Activated naive CD4-positive, alpha-beta T cell (primary cell): ENCODE measurements at regions not wholly inside any gene's neighbourhood (a gene's known extent, or its start where the extent isn't known, plus 50 kb on each side); places are given as distances from the start of the nearest gene placed in this dataset.
A peak's percentile ranks its signal among the peaks of the same experiment; 100 is the strongest.

Source experiments
- DNase-seq, 4 experiments: peaks; one replicate each; lab custom pipeline; 2025; lab: John Stamatoyannopoulos, UW

DNA sequence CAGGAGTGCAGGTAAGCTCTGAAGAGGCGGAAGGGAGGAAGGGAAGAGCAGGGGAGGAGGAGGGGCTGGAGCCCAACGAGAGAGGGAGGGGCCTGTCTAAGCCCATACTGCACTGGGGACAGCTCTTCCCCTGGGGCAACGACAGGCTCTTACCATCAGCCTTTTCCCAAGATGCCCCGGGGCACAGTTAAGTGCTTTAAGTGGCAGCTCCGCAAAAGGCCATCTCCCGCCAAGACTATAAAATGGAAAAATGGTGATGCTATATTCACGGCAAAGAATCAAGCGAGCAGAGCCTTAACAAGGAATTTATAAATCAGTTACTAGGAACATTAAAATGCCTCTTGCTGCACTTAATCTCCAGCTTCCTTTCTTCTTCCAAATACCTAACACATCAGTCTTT is 110.2 kb upstream of the NLRP1 start:
- no peak for DNase-seq

DNA sequence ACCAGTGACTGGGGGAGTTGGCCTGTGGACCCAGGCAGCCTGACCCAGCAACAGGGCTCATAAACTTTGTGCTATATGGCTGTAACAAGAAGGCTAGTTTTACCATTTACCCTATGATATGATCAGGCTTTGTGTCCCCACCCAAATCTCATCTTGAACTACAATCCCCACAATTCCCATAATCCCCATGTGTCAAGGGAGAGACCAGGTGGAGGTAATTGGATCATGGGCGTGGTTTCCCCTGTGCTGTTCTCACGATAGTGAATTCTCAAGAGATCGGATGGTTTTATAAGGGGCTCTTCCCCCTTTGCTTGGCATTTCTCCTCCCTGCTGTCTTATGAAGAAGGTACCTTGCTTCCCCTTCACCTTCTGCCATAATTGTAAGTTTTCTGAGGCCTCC is 111.2 kb upstream of the NLRP1 start:
- no peak for DNase-seq

DNA sequence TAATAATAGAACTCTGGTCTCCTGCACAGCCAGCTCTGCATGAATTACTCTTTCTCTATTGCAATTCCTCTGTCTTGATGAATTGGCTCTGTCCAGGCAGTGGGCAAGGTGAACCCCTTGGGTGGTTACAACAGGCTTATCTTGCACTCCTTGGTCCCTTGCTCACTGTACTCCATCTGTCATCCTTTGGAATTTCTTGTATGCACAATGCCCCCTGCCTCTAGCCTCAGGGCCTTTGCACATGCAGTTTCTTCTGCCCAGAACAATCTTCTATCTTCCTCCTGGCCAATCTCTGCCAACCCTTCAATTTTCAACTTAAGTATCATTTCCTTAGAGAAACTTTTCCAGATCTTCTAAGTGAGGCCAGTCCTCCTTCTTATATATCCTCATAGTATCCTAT is 114.7 kb upstream of the NLRP1 start:
- no peak for DNase-seq

DNA sequence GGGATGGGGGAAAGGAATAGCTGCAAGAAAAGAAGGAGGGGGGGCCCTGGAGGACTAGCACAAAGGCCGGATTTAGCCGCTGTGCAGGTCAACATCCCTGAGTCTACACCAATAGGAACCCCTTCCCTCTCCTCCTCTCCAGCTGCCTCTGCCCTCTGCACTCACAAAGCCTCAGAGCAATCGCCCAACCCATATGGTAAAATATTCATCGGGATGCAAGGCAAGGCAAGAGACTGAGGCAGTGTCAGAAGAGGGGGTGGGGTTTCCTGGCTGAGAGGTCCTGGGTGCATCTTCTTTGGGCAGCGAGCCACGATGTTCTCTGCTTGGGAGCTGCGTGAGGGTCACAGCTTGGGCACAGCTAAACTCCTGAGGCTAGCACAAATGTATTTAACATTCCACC is 115.5 kb upstream of the NLRP1 start:
- DNase-seq: no peak

DNA sequence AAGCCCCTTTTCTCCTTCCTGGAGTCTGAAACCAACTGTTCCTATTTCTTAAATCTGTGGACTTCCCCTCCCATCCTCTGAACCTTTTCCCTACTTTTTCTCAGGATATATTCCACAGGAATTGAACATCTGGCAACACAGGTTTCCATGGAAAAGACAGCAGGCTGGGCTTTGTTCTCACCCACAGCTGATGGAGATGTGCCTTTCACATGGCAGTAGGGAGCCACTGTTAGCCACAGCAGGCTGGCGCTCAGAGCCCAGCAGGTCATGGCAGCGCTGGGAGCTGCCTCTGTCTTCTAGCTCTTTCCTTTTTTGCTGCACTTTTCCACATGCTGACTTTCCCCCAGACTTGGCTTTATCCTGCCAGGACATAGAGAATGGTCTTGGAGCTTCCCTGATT is 116.4 kb upstream of the NLRP1 start:
- no peak for DNase-seq

DNA sequence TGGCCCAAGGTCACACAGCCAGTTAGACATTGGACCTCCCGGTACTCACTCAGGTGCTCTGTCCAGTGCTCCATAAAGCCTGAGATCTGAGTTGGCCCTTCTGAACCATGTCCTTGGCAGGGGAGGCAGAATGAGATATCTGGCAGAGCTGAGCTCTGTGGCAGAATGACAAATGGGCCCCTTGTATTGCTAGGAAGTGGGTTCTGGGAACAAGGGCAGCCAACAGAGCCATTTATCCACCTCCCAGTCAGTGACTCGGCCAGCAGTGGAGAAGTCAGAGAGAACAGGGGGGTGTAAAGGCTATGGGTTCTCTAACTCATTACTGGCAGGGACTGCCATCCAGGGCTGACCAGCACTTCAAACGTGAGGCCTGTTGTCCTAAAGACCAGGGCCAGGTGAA is 117.1 kb upstream of the NLRP1 start:
- no peak for DNase-seq

DNA sequence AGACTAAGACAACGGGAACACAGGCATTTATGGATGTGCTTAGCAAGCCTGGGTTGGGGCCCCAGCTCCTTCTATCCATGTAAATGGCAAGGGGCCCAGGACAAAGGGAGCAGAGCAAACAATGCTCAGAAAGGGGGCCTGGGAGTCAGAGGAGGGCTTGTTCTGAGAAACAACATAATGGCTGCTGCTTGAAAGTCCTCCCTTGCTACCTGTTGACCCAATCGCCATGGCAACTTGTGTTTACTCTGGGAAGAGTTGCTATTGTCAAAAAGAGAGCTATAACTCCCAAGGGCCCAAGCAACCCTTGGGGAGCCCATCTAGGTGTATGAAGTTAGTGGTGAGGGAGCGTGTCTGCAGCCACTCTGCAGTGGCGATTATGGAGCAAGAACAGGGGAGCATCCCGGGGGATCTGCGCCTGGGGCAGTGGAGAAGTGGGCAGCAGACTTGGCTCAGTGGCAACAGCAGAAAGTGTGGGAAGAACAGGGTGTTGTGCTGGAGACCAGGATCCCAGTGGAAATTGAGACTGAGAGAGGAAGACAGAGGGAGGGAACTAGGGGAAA is 118.7 kb upstream of the NLRP1 start:
- no peak for DNase-seq

DNA sequence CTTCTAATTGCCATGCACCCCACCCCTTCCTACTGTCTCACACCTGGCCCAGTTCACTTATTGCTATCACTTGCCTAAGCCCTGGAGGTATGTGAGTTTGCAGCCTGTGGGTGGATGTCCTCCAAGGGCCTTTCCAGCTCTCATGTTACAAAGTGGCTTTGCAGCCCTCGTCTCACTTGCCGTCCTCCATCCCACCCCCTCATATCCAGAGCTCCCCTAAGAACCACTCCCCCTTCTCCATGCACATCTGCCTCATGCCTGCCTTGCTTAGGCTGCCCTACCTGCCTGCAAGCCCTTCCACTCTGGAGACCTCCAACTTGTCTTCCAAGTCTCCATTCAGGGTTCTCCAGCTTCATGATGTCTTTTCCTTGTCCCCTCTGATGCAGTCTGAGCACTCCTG is 119.4 kb upstream of the NLRP1 start:
- DNase-seq: no peak

DNA sequence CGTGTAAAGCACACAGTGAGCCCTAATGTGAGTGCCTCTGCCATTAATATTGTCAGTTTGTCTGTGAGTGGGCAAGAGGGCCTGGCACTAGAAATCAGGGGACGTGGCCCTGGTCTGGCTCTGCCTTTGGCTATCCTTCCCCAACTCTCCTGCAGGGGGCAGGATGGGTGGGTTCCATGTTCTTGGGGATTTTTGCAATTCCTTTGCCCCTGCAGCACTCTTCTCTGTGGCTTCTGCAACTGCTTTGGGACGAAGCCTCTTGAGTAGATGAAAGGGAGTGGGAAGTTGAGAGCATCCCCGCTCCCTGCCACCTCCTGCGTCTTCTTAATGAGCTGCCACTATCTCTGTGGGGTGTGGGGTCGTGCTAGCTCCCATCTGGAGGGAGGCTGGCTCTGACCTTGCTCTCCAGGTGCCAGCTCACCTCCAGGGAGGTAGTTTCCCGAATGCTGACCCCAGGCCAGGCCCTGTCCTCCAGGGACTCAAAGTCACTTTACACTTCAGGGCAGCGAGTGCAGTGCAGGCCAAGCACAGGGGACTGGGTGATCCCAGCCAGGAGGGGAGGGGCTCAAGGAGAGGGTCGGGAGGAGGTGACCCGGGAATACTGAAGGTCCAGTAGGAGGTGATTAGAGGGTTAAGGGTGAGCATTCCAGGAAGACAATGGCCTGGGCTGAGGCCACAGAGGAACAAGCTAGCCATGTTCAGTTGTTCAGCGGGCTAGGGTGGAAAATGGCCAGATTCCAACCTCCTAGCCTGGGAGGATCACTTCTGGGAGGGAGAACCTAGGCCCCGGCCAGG is 121.0 kb upstream of the NLRP1 start:
- DNase-seq: no peak

DNA sequence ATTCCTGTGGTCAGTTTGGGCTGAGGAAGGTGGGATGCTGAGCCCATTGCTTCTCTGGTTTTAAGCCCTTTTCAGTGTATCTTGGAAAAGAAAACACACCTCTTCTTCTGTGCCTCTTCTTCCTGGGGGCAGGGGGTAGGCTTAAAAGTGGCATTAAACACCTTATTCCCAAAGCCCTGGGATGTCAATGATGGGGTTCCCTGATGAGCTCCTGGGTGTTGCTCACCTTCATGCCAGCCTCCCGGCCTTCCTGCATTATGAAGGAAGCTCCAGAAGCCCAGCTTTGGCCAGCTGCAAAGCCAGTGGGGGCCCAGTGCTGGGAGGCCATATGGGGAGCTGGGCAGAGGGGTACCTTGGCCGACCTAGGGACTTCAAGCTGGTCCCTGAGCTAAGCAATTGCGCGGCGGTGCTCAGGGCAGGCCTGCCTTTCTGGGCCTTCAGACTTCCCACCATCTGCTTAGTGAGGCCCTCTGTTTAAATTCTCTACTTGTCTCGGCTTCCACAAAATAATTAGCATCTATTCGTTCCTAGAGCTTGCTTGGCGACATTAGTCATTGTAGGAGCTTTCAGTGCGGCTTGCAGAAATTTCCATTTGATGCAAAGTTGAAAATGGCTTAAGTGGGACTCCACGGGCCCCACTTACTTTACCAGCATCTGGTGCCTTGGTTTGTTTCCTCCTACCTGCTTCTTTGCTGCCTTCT is 121.7 kb upstream of the NLRP1 start:
- no peak for DNase-seq

DNA sequence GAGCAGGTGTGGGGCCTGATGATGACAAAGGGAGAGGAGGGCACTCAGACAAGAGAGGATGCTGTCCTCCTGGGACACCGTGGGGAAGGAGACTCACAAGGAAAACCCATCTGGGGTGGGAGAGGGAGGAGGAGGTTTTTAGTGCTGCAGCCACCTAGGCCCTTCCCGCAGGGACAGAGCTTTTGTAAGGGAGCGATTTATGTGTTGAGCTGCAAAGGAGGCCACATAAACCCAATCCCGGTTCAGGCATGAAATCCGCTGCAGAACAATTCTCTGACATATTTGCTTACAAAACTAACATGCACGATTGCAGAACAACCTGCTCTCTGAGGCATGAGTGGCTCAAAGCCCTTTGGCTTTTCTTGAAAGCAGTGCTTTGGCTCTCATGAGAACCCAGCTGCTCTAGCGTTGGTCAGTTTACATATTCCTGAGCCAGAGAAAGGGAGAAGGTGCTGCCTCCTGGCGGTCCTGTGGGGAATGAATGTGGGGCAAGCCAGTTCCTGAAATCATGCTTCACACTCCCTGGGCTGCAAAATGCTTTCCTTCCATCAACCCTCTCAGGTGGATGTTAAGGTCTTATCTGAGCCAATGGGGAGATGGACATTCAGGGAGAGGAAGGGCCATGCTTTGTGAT is 122.4 kb upstream of the NLRP1 start:
- peak in 3 of 4 experiments; percentile 5 to 49 (median 47) for DNase-seq

DNA sequence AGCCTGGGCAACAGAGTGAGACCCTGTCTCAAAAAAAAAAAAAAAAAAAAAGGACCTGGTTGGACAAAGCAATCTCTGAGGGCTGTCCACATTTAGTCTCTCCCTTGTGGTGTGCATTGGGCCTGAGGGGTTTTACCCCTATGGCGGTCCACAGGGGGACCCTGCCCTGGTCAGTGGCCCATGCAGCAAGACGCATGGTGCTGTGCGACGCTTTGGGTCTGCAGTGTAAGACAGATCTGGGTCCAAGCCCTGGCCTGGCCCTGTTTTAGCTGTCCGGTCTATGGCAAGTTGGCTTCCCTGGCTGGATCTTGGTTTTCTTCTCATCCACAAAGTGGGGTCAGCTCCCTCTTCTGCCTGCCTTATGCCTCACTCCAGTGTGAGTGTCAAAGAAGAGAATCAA is 123.2 kb upstream of the NLRP1 start:
- DNase-seq: no peak

DNA sequence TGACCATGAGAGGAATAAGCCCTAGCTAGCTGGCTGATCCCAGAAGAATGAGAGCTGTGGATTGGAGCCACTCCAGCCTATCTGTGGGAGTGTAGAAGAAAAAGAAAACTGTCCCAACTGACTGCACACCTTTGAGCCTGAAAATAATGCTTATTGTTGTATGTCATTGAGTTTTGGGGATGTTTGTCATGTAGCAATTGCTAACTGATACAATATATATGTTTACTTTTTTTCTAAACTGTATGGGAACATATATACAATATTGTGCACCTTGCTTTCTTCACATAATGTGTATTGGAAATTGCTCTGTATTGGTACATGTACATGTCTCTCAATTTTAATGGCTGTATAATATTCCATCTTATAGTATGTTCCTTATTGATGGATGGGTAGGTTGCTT is 124.0 kb upstream of the NLRP1 start:
- DNase-seq: no peak

DNA sequence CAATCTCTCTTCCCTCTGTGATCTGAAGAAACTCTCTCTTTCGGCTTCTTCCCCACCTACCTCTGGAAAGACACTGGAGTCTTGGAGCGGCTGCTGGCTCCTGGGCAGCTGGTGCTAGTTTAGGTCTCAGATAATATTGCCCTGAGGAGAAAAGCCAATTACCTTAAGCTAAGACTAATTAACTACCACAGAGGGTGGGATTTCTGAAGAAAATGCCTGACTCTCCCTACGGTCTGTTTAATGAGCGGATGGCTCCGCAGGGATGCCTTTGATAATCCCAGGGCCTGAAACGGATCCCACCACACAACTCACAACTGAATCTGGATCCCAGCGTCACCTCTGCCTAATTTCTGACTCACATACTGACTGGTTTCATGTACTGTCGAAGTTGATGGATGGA is 127.0 kb upstream of the NLRP1 start:
- DNase-seq: no peak

DNA sequence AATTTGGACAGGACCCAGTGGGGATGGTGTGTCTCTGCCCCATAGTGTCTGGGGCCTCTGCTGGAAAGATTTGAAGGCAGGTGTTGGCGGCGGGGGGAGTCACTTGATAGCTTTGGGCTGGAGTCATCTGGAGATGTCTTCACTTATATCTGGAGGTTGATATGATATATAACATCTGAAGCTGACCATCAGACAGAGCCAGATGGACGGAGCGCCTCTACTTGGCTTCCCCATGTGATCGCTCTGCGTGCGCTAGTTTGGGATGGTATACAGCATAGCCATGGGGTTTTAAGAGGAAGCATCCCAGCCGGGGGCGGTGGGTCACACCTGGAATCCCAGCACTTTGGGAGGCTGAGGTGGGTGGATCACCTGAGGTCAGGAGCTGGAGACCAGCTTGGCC is 130.7 kb upstream of the NLRP1 start:
- no peak for DNase-seq

DNA sequence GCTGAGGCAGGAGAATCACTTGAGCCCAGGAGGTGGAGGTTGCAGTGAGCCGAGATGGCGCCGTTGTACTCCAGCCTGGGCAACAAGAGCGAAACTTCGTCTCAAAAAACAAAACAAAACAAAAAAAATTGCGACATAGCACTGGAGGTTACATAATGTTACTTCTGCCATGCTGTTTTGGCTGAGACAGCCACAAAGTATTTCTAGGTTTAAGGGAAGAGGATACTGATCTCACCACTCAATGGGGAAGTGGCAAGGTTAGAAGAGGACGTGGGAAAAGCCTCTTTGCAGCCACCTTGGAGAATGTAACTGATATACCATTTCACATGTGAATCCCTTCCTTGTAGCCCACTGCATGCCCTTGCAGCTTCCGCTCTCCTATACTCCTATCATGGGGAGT is 131.2 kb upstream of the NLRP1 start:
- no peak for DNase-seq

DNA sequence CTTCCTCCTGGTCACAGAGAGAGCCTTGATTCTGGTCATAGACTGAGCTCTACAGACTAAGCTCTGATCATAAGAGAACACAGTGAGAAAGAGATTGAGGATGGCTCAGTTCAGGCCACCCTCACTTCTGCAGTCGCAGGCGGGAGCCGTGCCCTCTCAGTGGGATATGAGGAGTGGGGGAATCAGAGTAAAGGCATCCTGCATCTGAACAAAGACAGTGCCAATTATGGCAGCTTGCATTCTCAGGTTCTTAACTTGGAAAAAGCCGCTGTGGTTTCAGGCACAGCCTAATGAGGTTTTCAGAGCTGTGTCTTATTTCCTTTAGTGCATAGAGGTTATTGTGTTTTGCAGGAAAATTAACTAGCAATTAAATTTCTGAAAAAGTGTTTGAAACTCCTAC is 134.4 kb upstream of the NLRP1 start:
- no peak for DNase-seq

DNA sequence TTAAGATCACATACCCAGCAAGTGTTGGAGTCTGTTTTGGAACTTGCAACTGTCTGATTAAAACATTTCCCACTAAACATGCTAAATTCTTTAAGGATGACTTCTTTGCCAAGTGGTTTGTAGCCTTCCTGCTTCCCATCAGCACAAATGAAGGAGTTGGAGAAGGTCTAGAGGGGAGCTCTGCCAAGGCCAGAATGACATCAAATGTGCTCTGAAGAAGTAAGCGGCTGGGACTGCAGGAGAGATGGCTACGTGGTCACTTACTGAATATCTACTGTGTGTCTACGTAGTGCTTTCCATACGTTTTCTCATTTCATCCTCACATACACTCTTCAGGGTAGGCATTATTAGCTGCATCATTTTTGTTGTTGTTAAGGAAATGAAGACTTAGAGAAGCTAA is 135.7 kb upstream of the NLRP1 start:
- no peak for DNase-seq

DNA sequence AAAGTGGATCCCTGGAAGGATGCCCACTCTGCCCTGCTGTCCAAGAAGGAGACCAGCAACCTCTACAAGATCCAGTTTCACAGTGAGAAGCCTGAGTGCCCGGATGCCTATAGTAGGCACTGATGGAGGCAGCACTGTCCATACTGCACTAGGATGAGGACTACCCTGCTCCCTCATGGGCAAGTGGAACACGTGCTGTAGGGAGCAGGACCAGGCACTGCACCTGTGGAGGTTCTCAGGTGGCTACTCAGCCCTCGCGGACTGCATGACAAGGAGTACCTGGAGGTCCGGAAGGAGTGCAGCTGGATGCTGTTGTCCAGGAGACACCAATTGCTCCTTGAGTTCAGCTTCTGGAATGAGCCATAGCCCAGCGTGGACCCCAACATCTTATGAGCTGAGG is 146.1 kb upstream of the NLRP1 start:
- DNase-seq: no peak

DNA sequence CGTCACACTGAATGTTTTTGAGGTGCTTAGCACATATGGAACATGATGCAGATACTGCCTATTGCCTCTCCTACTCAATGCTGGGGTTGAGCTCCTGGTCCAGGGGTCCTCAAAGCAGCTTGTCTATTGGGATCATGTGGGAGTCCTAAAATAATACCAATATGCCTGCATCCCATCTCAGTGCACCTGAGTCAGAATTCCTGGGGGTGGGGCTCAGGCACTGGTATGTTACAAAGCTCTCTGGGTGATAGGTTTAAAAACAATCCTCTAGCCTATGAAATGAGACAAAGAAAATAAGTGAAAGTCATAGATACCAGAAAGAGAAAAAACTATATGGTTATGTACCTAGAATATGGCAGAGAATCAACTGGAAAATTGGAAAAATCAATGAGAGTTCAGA is 156.6 kb upstream of the NLRP1 start:
- DNase-seq: no peak

DNA sequence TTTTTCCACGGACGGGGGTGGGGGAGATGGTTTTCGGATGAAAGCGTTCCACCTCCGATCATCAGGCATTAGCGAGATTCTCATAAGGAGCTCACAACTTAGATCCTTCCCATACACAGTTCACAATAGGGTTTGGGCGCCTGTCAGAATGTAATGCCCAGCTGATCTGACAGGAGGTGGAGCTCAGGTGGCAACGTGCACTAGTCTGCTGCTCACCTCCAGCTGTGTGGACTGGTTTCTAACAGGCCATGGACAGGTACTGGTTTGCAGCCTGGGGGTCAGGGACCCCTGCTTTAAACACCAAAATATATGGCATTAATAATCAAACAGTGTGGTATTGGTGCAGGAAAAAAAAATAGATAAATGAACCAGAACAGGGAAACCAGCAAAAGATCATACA is 157.5 kb upstream of the NLRP1 start:
- DNase-seq: no peak

DNA sequence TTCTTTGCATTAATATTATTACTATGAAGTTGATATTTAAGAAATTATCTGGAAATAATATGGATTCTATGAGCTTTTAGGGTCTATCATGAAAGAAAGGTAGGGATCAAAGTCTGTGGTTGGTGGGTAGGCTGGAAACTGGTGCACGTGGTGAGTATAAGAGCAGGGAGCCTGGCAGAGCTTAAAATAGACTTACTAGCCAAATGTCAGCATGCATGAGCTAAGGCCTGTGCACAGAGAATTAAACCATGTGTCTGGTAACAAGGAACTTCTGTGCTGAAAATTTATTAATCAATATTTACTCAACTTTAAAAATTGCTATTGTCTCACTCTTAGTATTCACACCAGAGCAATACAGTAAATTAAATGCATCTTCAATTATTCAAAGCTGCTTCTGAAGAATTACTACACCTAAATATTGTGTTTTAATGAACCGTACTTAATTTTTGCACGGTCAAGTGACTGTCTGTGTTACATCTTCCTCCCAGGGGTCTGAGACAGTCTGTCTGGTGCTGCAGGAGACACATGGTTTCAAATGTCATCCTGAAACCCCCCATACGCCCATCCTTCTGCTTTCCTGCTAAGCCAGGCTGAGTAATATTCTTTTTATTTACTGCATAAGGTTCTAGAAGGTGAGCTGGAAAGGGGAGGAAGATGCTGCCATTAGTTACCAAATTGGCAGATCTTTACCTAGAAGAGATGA is 161.0 kb upstream of the NLRP1 start:
- no peak for DNase-seq
